GM12891 (cell line): ENCODE measurements at regions not wholly inside any gene's neighbourhood (a gene's known extent, or its start where the extent isn't known, plus 50 kb on each side); places are given as distances from the start of the nearest gene placed in this dataset.

Experiments
- DNase-seq: peaks from one replicate; pipeline ENCODE4 v3.0.0; 2011; ENCODE audit warnings: low spot score; ENCODE audit not compliant: insufficient read length
- FAIRE-seq: peaks from 2 replicates; lab custom pipeline; 2011; peaks lifted over from hg19 to GRCh38; lab: Jason Lieb, UNC
- PAX5 ChIP-seq: IDR thresholded peaks from 2 replicates; pipeline ENCODE4 v1.6.1; 2011; ENCODE audit warnings: low read length, moderate library complexity, mild to moderate bottlenecking; ENCODE audit not compliant: insufficient read depth, severe bottlenecking
- POLR2A ChIP-seq: IDR thresholded peaks from 2 replicates; pipeline ENCODE4 v1.6.1; 2011; ENCODE audit warnings: low read depth, low read length, control low read depth
- POLR2AphosphoS5 ChIP-seq: IDR thresholded peaks from 2 replicates; pipeline ENCODE4 v1.6.1; 2011; ENCODE audit warnings: low read depth, low read length, control low read depth
- POU2F2 ChIP-seq: IDR thresholded peaks from 2 replicates; pipeline ENCODE4 v1.6.1; 2011; ENCODE audit warnings: low read depth, mild to moderate bottlenecking, control low read depth, low read length, moderate library complexity
- SPI1 ChIP-seq: IDR thresholded peaks from 2 replicates; pipeline ENCODE4 v1.6.1; 2011; ENCODE audit warnings: low read depth, low read length, control low read depth
- TAF1 ChIP-seq: IDR thresholded peaks from 2 replicates; pipeline ENCODE4 v1.6.1; 2011; ENCODE audit warnings: low read depth, low read length, control low read depth

- TF ChIP-seq PAX5: no peak
- TF ChIP-seq POU2F2: no peak
- TF ChIP-seq TAF1: no peak
- TF ChIP-seq SPI1: no peak
- TF ChIP-seq POLR2AphosphoS5: no peak
- TF ChIP-seq POLR2A: no peak
- FAIRE-seq: no peak
- no peak for DNase-seq
Measured at GRCh38 chr3:26963361-26963743, 340.8 kb downstream of the LRRC3B start.

- FAIRE-seq: no peak
- TF ChIP-seq TAF1 (no peak), POLR2AphosphoS5 (no peak), POLR2A (no peak), SPI1 (no peak), PAX5 (no peak), POU2F2 (no peak)
- no peak for DNase-seq
Measured at GRCh38 chr3:26964313-26964712, 341.7 kb downstream of the LRRC3B start.

- FAIRE-seq (no peak), DNase-seq (no peak)
- no peak for TF ChIP-seq POU2F2
- no peak for TF ChIP-seq POLR2A
- no peak for TF ChIP-seq TAF1
- TF ChIP-seq POLR2AphosphoS5: no peak
- no peak for TF ChIP-seq SPI1
- TF ChIP-seq PAX5: no peak
Measured at GRCh38 chr3:26964836-26965235, 342.3 kb downstream of the LRRC3B start.

GRCh38 chr3:26967501-26967900 is 344.9 kb downstream of the LRRC3B start:
- FAIRE-seq (no peak), DNase-seq (no peak)
- TF ChIP-seq SPI1 (no peak), PAX5 (no peak), POLR2AphosphoS5 (no peak), POLR2A (no peak), POU2F2 (no peak), TAF1 (no peak)

- no peak for FAIRE-seq
- TF ChIP-seq POLR2A (no peak), PAX5 (no peak), POU2F2 (no peak), SPI1 (no peak), TAF1 (no peak), POLR2AphosphoS5 (no peak)
- no peak for DNase-seq
Measured at GRCh38 chr3:26984416-26985390, 362.1 kb downstream of the LRRC3B start.

- FAIRE-seq (no peak), DNase-seq (no peak)
- no peak for TF ChIP-seq POLR2A
- TF ChIP-seq TAF1: no peak
- no peak for TF ChIP-seq PAX5
- no peak for TF ChIP-seq POLR2AphosphoS5
- TF ChIP-seq SPI1: no peak
- no peak for TF ChIP-seq POU2F2
Measured at GRCh38 chr3:26989037-26989436, 366.5 kb downstream of the LRRC3B start.

GRCh38 chr3:26997226-26997625 is 372.0 kb downstream of the NEK10 start:
- FAIRE-seq (no peak), DNase-seq (no peak)
- TF ChIP-seq POU2F2: no peak
- no peak for TF ChIP-seq TAF1
- no peak for TF ChIP-seq SPI1

- TF ChIP-seq TAF1: no peak
- TF ChIP-seq POLR2AphosphoS5: no peak
- no peak for TF ChIP-seq SPI1
- TF ChIP-seq POU2F2: no peak
- no peak for TF ChIP-seq PAX5
- TF ChIP-seq POLR2A: no peak
- FAIRE-seq (no peak), DNase-seq (no peak)
Measured at GRCh38 chr3:27010834-27011233, 358.3 kb downstream of the NEK10 start.

- no peak for DNase-seq
- TF ChIP-seq PAX5: no peak
- no peak for TF ChIP-seq POLR2AphosphoS5
- no peak for TF ChIP-seq SPI1
- TF ChIP-seq TAF1: no peak
- no peak for TF ChIP-seq POU2F2
- TF ChIP-seq POLR2A: no peak
- no peak for FAIRE-seq
Measured at GRCh38 chr3:27022096-27022761, 347.0 kb downstream of the NEK10 start.

- TF ChIP-seq PAX5 (no peak), POLR2A (no peak), TAF1 (no peak), POLR2AphosphoS5 (no peak), POU2F2 (no peak), SPI1 (no peak)
- FAIRE-seq (no peak), DNase-seq (no peak)
Measured at GRCh38 chr3:27024493-27024892, 344.7 kb downstream of the NEK10 start.

GRCh38 chr3:27025718-27026117 is 343.5 kb downstream of the NEK10 start:
- FAIRE-seq (no peak), DNase-seq (no peak)
- TF ChIP-seq POLR2AphosphoS5: no peak
- no peak for TF ChIP-seq POU2F2
- no peak for TF ChIP-seq TAF1
- TF ChIP-seq POLR2A: no peak
- no peak for TF ChIP-seq SPI1
- no peak for TF ChIP-seq PAX5
